ENCODE measurements at regions not wholly inside any gene's neighbourhood (a gene's known extent, or its start where the extent isn't known, plus 50 kb on each side); places are given as distances from the start of the nearest gene placed in this dataset.

GRCh38 chr2:219828127-219828526 is 200.7 kb downstream of the SLC4A3 start:
- TF ChIP-seq CTCF (IDR thresholded peaks at IDR 0.05; ENCODE audit: low read depth, low read length, poor library complexity, severe bottlenecking) (no peak), EZH2phosphoT487 (IDR thresholded peaks at IDR 0.05; ENCODE audit: borderline replicate concordance, low read length) (no peak)
